IMR-90 (cell line): ENCODE measurements at regions not wholly inside any gene's neighbourhood (a gene's known extent, or its start where the extent isn't known, plus 50 kb on each side); places are given as distances from the start of the nearest gene placed in this dataset.
A peak's percentile ranks its signal among the peaks of the same experiment; 100 is the strongest.

ENCODE experiments used
- ATAC-seq: fragments of 200-7000 bp; cut with Tn5 transposase; 2 replicates; pipeline ENCODE4 v1.9.1; 2020; ENCODE audit warnings: low read depth, mild to moderate bottlenecking, moderate library complexity
- BruUV-seq: library from RNA; stranded (reverse); fragments of 400-500 nt; replicated peaks from 2 replicates; lab custom pipeline; 2021; lab: Mats Ljungman, UMichigan
- CTCF ChIA-PET: fragments of 300-600 bp; formaldehyde crosslinking; extraction: SDS; loops from one replicate; lab custom pipeline; 2021; ENCODE audit warnings: antibody characterized with exemption; lab: Yijun Ruan, JAX
- POLR2A ChIA-PET: fragments of 300-600 bp; sonication (Branson Sonifier 250); formaldehyde crosslinking; loops from one replicate; lab custom pipeline; 2022; ENCODE audit warnings: antibody characterized with exemption; ENCODE audit not compliant: unreplicated experiment; lab: Charles Lee
- DNase-seq: peaks from one replicate; pipeline ENCODE4 v3.0.0; 2013
- H2AFZ ChIP-seq: replicated peaks from 2 replicates; pipeline ENCODE3; 2013; ENCODE audit warnings: low read length, mild to moderate bottlenecking; ENCODE audit not compliant: poor library complexity
- H2AK5ac ChIP-seq: 2 replicates; pipeline ENCODE4 v1.6.1; 2013; ENCODE audit warnings: low read depth, low read length, inconsistent platforms
- H2AK9ac ChIP-seq: replicated peaks from 2 replicates; pipeline ENCODE3; 2013; ENCODE audit warnings: mild to moderate bottlenecking, low read depth, low read length, moderate library complexity; ENCODE audit not compliant: poor library complexity
- H2BK120ac ChIP-seq: 2 replicates; pipeline ENCODE4 v1.6.1; 2013; ENCODE audit warnings: low read depth, low read length, inconsistent platforms
- H2BK15ac ChIP-seq: 3 replicates; pipeline ENCODE4 v1.6.1; 2013; ENCODE audit warnings: low read depth, low read length, inconsistent platforms
- H2BK20ac ChIP-seq: 2 replicates; pipeline ENCODE4 v1.6.1; 2013; ENCODE audit warnings: low read depth, mild to moderate bottlenecking, inconsistent platforms, low read length, moderate library complexity
- H2BK5ac ChIP-seq: 2 replicates; pipeline ENCODE4 v1.6.1; 2013; ENCODE audit warnings: mild to moderate bottlenecking, low read depth, low read length, inconsistent platforms; ENCODE audit not compliant: poor library complexity, severe bottlenecking
- H3K14ac ChIP-seq: replicated peaks from 2 replicates; pipeline ENCODE4 v1.6.1; 2013; ENCODE audit warnings: low read depth, low read length, inconsistent platforms
- H3K18ac ChIP-seq: 2 replicates; pipeline ENCODE4 v1.6.1; 2013; ENCODE audit warnings: low read depth, low read length, control low read depth
- H3K23ac ChIP-seq: 2 replicates; pipeline ENCODE4 v1.6.1; 2013; ENCODE audit warnings: low read depth, low read length, inconsistent platforms
- H3K27ac ChIP-seq: 2 replicates; pipeline ENCODE4 v1.5.1; 2013; ENCODE audit warnings: mild to moderate bottlenecking, control low read depth, low read length; ENCODE audit not compliant: insufficient read depth
- H3K27me3 ChIP-seq: 2 replicates; pipeline ENCODE4 v1.6.1; 2013; ENCODE audit warnings: low read length; ENCODE audit not compliant: control insufficient read depth, insufficient read depth
- H3K36me3 ChIP-seq: 2 replicates; pipeline ENCODE4 v1.6.1; 2013; ENCODE audit warnings: low read length, mixed read lengths; ENCODE audit not compliant: control insufficient read depth, insufficient read depth
- H3K4ac ChIP-seq: 2 replicates; pipeline ENCODE4 v1.6.1; 2013; ENCODE audit warnings: low read depth, low read length, inconsistent platforms
- H3K4me1 ChIP-seq: 2 replicates; pipeline ENCODE4 v1.6.1; 2013; ENCODE audit warnings: low read length, mixed read lengths; ENCODE audit not compliant: control insufficient read depth, insufficient read depth
- H3K4me2 ChIP-seq: 2 replicates; pipeline ENCODE4 v1.6.1; 2013; ENCODE audit warnings: low read depth, mild to moderate bottlenecking, control low read depth, low read length, moderate library complexity
- H3K4me3 ChIP-seq: 2 replicates; pipeline ENCODE4 v1.5.1; 2013; ENCODE audit warnings: low read depth, mild to moderate bottlenecking, control low read depth, low read length, moderate library complexity; ENCODE audit not compliant: insufficient read depth
- H3K56ac ChIP-seq: 2 replicates; pipeline ENCODE4 v1.6.1; 2013; ENCODE audit warnings: low read length, inconsistent platforms; ENCODE audit not compliant: insufficient read depth; ENCODE audit errors: extremely low read depth
- H3K79me1 ChIP-seq, 2 experiments: 2 replicates each; pipeline ENCODE4 v1.6.1; 2013; ENCODE audit warnings: low read length in 2 of 2, inconsistent platforms in 1 of 2, low read depth in 1 of 2
- H3K9ac ChIP-seq: 2 replicates; pipeline ENCODE4 v1.6.1; 2013; ENCODE audit warnings: low read depth, low read length, control low read depth
- H3K9me1 ChIP-seq: 2 replicates; pipeline ENCODE4 v1.6.1; 2013; ENCODE audit warnings: low read length, inconsistent platforms; ENCODE audit not compliant: insufficient read depth
- H3K9me3 ChIP-seq: 2 replicates; pipeline ENCODE4 v1.6.1; 2013; ENCODE audit warnings: low read length; ENCODE audit not compliant: control insufficient read depth, insufficient read depth
- H4K20me1 ChIP-seq: 2 replicates; pipeline ENCODE4 v1.6.1; 2013; ENCODE audit warnings: low read length, inconsistent platforms; ENCODE audit not compliant: insufficient read depth
- H4K5ac ChIP-seq: 2 replicates; pipeline ENCODE4 v1.6.1; 2013; ENCODE audit warnings: mild to moderate bottlenecking, low read depth, low read length, control low read depth
- H4K8ac ChIP-seq, 2 experiments: 2 replicates each; pipeline ENCODE4 v1.6.1; 2013; ENCODE audit warnings: low read depth in 2 of 2, low read length in 2 of 2, control low read depth in 1 of 2, inconsistent platforms in 1 of 2
- H4K91ac ChIP-seq: 2 replicates; pipeline ENCODE4 v1.6.1; 2013; ENCODE audit warnings: low read depth, low read length, inconsistent platforms; ENCODE audit not compliant: insufficient read depth
- CEBPB ChIP-seq: IDR thresholded peaks from 2 replicates; pipeline ENCODE4 v1.6.1; 2012; ENCODE audit warnings: low read depth, low read length, improper control_type of control experiment
- ELK1 ChIP-seq: fragments of 150-350 bp; IDR thresholded peaks from 2 replicates; pipeline ENCODE4 v1.6.1; 2016; ENCODE audit warnings: low read depth, mild to moderate bottlenecking, low read length, moderate library complexity, borderline replicate concordance
- WGBS, 2 experiments: methylation state at CpG; one replicate each; pipeline versions ENCODE4 v1.1.5 to v1.1.7; 2013; ENCODE audit warnings: missing lambda C conversion rate in 2 of 2; ENCODE audit not compliant: insufficient read length in 1 of 2; ENCODE audit errors: extremely low coverage in 2 of 2; 5-methylcytosine and 5-hydroxymethylcytosine counted together
- dilution Hi-C: fragments of 300-500 bp; cut with HindIII; formaldehyde crosslinking; loops from one replicate; pipeline ENCODE4 v1.14.3; 2018; ENCODE audit warnings: low sequenced_read_pairs; ENCODE audit not compliant: unreplicated experiment
- in situ Hi-C: fragments of 300-500 bp; cut with MboI; formaldehyde crosslinking; loops from 3 replicates; pipeline ENCODE4 v1.14.3; 2019; ENCODE audit warnings: low sequenced_read_pairs, inconsistent platforms, mixed read lengths
- intact Hi-C: fragments of 100-400 bp; cut with micrococcal nuclease; formaldehyde crosslinking; loops from 2 replicates; pipeline ENCODE4 v1.10.0; 2022

- DNase-seq (peak; percentile 14), ATAC-seq (no peak)
- Histone ChIP-seq H2AK9ac (no peak overlapping the region), H4K5ac (no peak overlapping the region), H2AFZ (no peak overlapping the region), H3K9me1 (no peaks in the 10 kb centered on the region), H3K79me1 (no peaks in the 10 kb centered on the region), H3K27me3 (no peaks in the 10 kb centered on the region), H4K20me1 (no peaks in the 10 kb centered on the region), H3K18ac (peak overlapping the region; percentile 55; the same call in 1 of the 2 replicates), H3K27ac (no peak overlapping the region), H3K23ac (no peak overlapping the region), H3K9ac (no peak overlapping the region), H3K4me3 (no peak overlapping the region), H4K91ac (no peak overlapping the region), H2BK15ac (peak overlapping the region; percentile 11; the same call in 1 of the 3 replicates), H3K56ac (no peak overlapping the region), H3K4me1 (peaks cover 3% of the 10 kb centered on the region), H3K36me3 (no peaks in the 10 kb centered on the region), H2BK5ac (peak overlapping the region; percentile 57), H2AK5ac (no peak overlapping the region; the same call in 1 of the 2 replicates), H4K8ac (no peak overlapping the region), H3K9me3 (no peaks in the 10 kb centered on the region), H3K14ac (no peak overlapping the region), H2BK120ac (peak overlapping the region; percentile 58), H2BK20ac (peak overlapping the region; percentile 10; the same call in 1 of the 2 replicates), H3K4me2 (no peak overlapping the region; the same call in 1 of the 2 replicates), H3K4ac (0 out of 2 replicates have a peak overlapping the region, but pooled peaks have one; percentile 30)
- dilution Hi-C loops = no loop called here
- TF ChIP-seq CEBPB (peak; percentile 49; the same call in 1 of the 2 replicates), ELK1 (no peak)
- intact Hi-C loops = no loop called here
- no CpG with 5 or more reads among the region's 3 CpGs for WGBS, 2 experiments
- POLR2A ChIA-PET = no interaction called here
- CTCF ChIA-PET = no interaction called here
- no TSS peak for BruUV-seq
- in situ Hi-C loops = no loop called here
These were observed 65.9 kb upstream of the FBXL4 start for GRCh38 chr6:99013661-99014060.
